ENCODE measurements at regions not wholly inside any gene's neighbourhood (a gene's known extent, or its start where the extent isn't known, plus 50 kb on each side); places are given as distances from the start of the nearest gene placed in this dataset.
"Not testable (repeated sequence)": the region's sequence is repeated elsewhere in the genome, so short reads cannot be mapped to it uniquely, and the experiment has no call there.

- DNase-seq, result no peak
Measured at GRCh38 chrX:39779952-39780783, 317.6 kb downstream of the BCOR start.

- no peak for DNase-seq
Measured at GRCh38 chrX:39782276-39782675, 315.5 kb downstream of the BCOR start.

GRCh38 chrX:39787999-39788398 is 309.8 kb downstream of the BCOR start:
- DNase-seq, result no peak

- DNase-seq, result no peak
Measured at GRCh38 chrX:39788521-39788920, 309.2 kb downstream of the BCOR start.

GRCh38 chrX:39791691-39792090 is 306.1 kb downstream of the BCOR start:
- no peak for DNase-seq

- no peak for DNase-seq
Measured at GRCh38 chrX:39795605-39796004, 302.2 kb downstream of the BCOR start.

GRCh38 chrX:39796856-39797255 is 300.9 kb downstream of the BCOR start:
- no peak for DNase-seq

- DNase-seq, result not testable (repeated sequence)
Measured at GRCh38 chrX:39798488-39798887, 299.3 kb downstream of the BCOR start.

- DNase-seq, result no peak
Measured at GRCh38 chrX:39802354-39802753, 295.4 kb downstream of the BCOR start.

GRCh38 chrX:39802908-39803307 is 294.9 kb downstream of the BCOR start:
- no peak for DNase-seq

- no peak for DNase-seq
Measured at GRCh38 chrX:39805022-39805421, 292.7 kb downstream of the BCOR start.

- DNase-seq, result no peak
Measured at GRCh38 chrX:39805825-39806224, 291.9 kb downstream of the BCOR start.

- DNase-seq, result no peak
Measured at GRCh38 chrX:39808471-39808917, 289.3 kb downstream of the BCOR start.

- no peak for DNase-seq
Measured at GRCh38 chrX:39809331-39809730, 288.4 kb downstream of the BCOR start.

GRCh38 chrX:39810901-39811300 is 286.9 kb downstream of the BCOR start:
- DNase-seq, result no peak

- DNase-seq, result no peak
Measured at GRCh38 chrX:39811376-39811775, 286.4 kb downstream of the BCOR start.

- no peak for DNase-seq
Measured at GRCh38 chrX:39813631-39814277, 284.0 kb downstream of the BCOR start.

GRCh38 chrX:39814391-39814790 is 283.4 kb downstream of the BCOR start:
- DNase-seq, result peak; percentile 62

GRCh38 chrX:39815631-39816030 is 282.1 kb downstream of the BCOR start:
- DNase-seq, result no peak

- DNase-seq, result no peak
Measured at GRCh38 chrX:39816871-39817731, 280.7 kb downstream of the BCOR start.

- DNase-seq, result no peak
Measured at GRCh38 chrX:39817754-39818470, 279.8 kb downstream of the BCOR start.

- no peak for DNase-seq
Measured at GRCh38 chrX:39818750-39819149, 279.0 kb downstream of the BCOR start.
